HFF-Myc (cell line): ENCODE measurements at regions not wholly inside any gene's neighbourhood (a gene's known extent, or its start where the extent isn't known, plus 50 kb on each side); places are given as distances from the start of the nearest gene placed in this dataset.

ENCODE experiments used
- DNase-seq: peaks from one replicate; pipeline ENCODE4 v3.0.0-alpha.2; 2011; ENCODE audit warnings: low read depth; ENCODE audit errors: extremely low read depth
- H3K4me3 ChIP-seq: replicated peaks from 2 replicates; pipeline ENCODE4 v1.5.1; 2011; ENCODE audit warnings: low read depth, mild to moderate bottlenecking, control low read depth, low read length
- CTCF ChIP-seq: IDR thresholded peaks from 2 replicates; pipeline ENCODE4 v1.5.1; 2012; ENCODE audit warnings: mild to moderate bottlenecking, low read depth, low read length, control low read depth; ENCODE audit errors: missing control alignments

- no peak for DNase-seq
- H3K4me3 ChIP-seq, result no peak overlapping the region
- no peak for TF ChIP-seq CTCF
Observed at GRCh38 chr4:14560577-14560976, 441.7 kb upstream of the CPEB2 start.

GRCh38 chr4:14562901-14563300, 439.4 kb upstream of the CPEB2 start:
- no peak for TF ChIP-seq CTCF
- no peak overlapping the region for H3K4me3 ChIP-seq
- no peak for DNase-seq

GRCh38 chr4:14564281-14564680, 438.0 kb upstream of the CPEB2 start:
- DNase-seq, result no peak
- no peak overlapping the region for H3K4me3 ChIP-seq
- TF ChIP-seq CTCF, result no peak

- no peak for DNase-seq
- no peak for TF ChIP-seq CTCF
- H3K4me3 ChIP-seq, result no peak overlapping the region
Observed at GRCh38 chr4:14566518-14566917, 435.8 kb upstream of the CPEB2 start.

- no peak for TF ChIP-seq CTCF
- DNase-seq, result no peak
- no peak overlapping the region for H3K4me3 ChIP-seq
Observed at GRCh38 chr4:14568351-14568750, 433.9 kb upstream of the CPEB2 start.

GRCh38 chr4:14575289-14575688, 427.0 kb upstream of the CPEB2 start:
- no peak for DNase-seq

More at GRCh38 chr4:14575289-14575688, 427.0 kb upstream of the CPEB2 start:
- H3K4me3 ChIP-seq, result no peak overlapping the region
- no peak for TF ChIP-seq CTCF
